H1 (cell line): ENCODE measurements at regions not wholly inside any gene's neighbourhood (a gene's known extent, or its start where the extent isn't known, plus 50 kb on each side); places are given as distances from the start of the nearest gene placed in this dataset.

Source experiments
- BACH1 ChIP-seq: IDR thresholded peaks from 2 replicates; pipeline ENCODE4 v1.6.1; 2012; ENCODE audit warnings: low read length, improper control_type of control experiment
- NRF1 ChIP-seq: IDR thresholded peaks from 2 replicates; pipeline ENCODE4 v1.6.1; 2011; ENCODE audit warnings: mild to moderate bottlenecking, low read depth, low read length, improper control_type of control experiment
- USF2 ChIP-seq: IDR thresholded peaks from 2 replicates; pipeline ENCODE4 v1.6.1; 2011; ENCODE audit warnings: low read length, improper control_type of control experiment

GRCh38 chr5:125595095-125595494 lies 828.1 kb upstream of the GRAMD2B start (continued):
- no peak for TF ChIP-seq USF2
- TF ChIP-seq NRF1 = no peak
- no peak for TF ChIP-seq BACH1
